Ovary (tissue), 7 donors: ENCODE measurements at regions not wholly inside any gene's neighbourhood (a gene's known extent, or its start where the extent isn't known, plus 50 kb on each side); places are given as distances from the start of the nearest gene placed in this dataset.

ENCODE experiments used
- DNase-seq, 5 donors: peaks; one replicate each; pipeline ENCODE4 v3.0.0-alpha.2; 2019 to 2020
- H3K27ac ChIP-seq, 2 donors: fragments of 200-600 bp; one replicate each; pipeline versions ENCODE4 v1.5.1 to v1.8.0; 2019 to 2022
- H3K27me3 ChIP-seq: fragments of 200-600 bp; one replicate; pipeline ENCODE4 v1.8.0; 2022
- H3K36me3 ChIP-seq: fragments of 200-600 bp; sonication (generic); one replicate; pipeline ENCODE4 v1.5.1; 2019
- H3K4me1 ChIP-seq: one replicate; pipeline ENCODE4 v1.8.1; 2013; ENCODE audit warnings: mild to moderate bottlenecking, moderate library complexity; ENCODE audit not compliant: insufficient read depth
- H3K4me3 ChIP-seq: fragments of 200-600 bp; sonication (generic); one replicate; pipeline ENCODE4 v1.5.1; 2017
- H3K9me3 ChIP-seq, 2 donors: fragments of 200-600 bp in 1 of 2; sonication (generic) in 1 of 2; one replicate each; pipeline versions ENCODE4 v1.5.1 to v1.8.1; 2013 to 2019; ENCODE audit warnings: mild to moderate bottlenecking in 1 of 2, moderate library complexity in 1 of 2
- CTCF ChIP-seq, 3 donors: fragments of 450-650 bp in 2 of 3; fragments of 200-600 bp in 1 of 3; IDR thresholded peaks; one replicate each; pipeline versions ENCODE4 v1.5.1 to v1.8.0; 2016 to 2022; ENCODE audit warnings: antibody characterized with exemption in 3 of 3, mild to moderate bottlenecking in 1 of 3
- EP300 ChIP-seq: sonication (generic); formaldehyde crosslinking; IDR thresholded peaks from one replicate; pipeline ENCODE4 v1.6.1; 2017; ENCODE audit warnings: antibody characterized with exemption
- POLR2A ChIP-seq: fragments of 450-650 bp; IDR thresholded peaks from one replicate; pipeline ENCODE4 v1.6.1; 2017; ENCODE audit warnings: antibody characterized with exemption, mild to moderate bottlenecking, moderate library complexity
- WGBS, 3 donors: extraction: QIAGEN DNeasy Blood & Tissue Kit in 1 of 3; methylation state at CpG; one replicate each; pipeline versions ENCODE4 v1.1.5 to v1.1.7; 2013 to 2017; 5-methylcytosine and 5-hydroxymethylcytosine counted together
- intact Hi-C, 4 donors: fragments of 100-400 bp; cut with DNase I; formaldehyde crosslinking; loops; one replicate each; pipeline versions ENCODE4 v1.11.0 to v1.15.1; 2022 to 2023
- donor health status: DM: no; HTN: no; CAD: no; lungs with moderate emphysema.
- donor health status: DM: no; HTN: no; CAD: no.
- donor health status: Bipolar disorder and iron deficiency.
- donor health status: DM: no; HTN: no; CAD: no.
- donor health status: DM: yes; HTN: yes; CAD: no.

DNA sequence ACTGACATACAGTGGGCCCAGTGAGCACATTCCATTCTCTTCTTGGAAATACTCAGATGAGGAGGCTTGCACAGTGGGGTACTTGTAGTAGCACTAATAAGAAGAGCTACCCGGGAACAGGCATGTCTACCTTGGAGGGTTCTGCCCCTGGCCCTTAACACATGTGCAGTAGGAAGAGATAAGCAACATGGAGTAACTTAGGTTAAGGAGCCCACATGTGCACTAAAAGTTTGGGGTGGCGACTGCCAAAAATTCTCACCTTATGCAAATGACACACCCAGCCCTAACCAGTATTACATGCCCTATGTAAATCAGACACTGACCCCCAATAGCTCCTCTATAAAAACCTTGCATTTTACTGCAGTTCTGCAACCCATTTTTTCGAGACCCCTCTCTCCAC is 1313.3 kb downstream of the KCNT2 start:
- H3K9me3 ChIP-seq = no peaks in the 10 kb centered on the region
- H3K4me1 ChIP-seq = no peaks in the 10 kb centered on the region
- intact Hi-C loops = no loop called here
- DNase-seq = no peak
- no peaks in the 10 kb centered on the region for H3K36me3 ChIP-seq
- no peaks in the 10 kb centered on the region for H3K27me3 ChIP-seq
- no peak overlapping the region for H3K27ac ChIP-seq
- TF ChIP-seq EP300 (no peak), POLR2A (no peak), CTCF (IDR thresholded peaks at IDR 0.05) (no peak)
- 81 to 96% (median 91%) methylated on average over 3 of the region's 3 CpGs for WGBS, 3 donors
- no peak overlapping the region for H3K4me3 ChIP-seq

DNA sequence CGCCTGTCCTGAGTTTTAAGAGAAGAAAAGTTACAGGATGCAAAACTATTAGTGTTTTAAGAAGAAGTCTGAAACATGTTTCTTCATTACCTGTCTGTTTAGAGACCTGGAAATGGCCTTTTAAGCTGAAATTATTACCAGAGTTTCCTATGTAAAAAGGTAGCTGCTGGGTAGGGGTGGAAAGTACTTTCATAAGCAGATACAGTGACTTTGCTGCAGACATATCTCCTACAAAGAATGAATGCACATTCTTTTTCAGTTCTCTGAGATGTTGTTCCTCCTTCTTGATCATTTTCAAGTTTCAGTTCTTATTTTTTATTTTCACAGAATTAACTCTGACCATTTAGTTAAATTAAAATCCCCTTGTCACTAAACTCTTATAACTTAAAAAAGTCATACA is 1329.6 kb downstream of the KCNT2 start:
- Histone ChIP-seq H3K4me1 (no peaks in the 10 kb centered on the region), H3K36me3 (no peaks in the 10 kb centered on the region), H3K4me3 (no peak overlapping the region), H3K9me3 (no peaks in the 10 kb centered on the region), H3K27me3 (no peaks in the 10 kb centered on the region), H3K27ac (no peak overlapping the region)
- WGBS, 3 donors = 82 to 86% (median 84%) methylated on average over 1 of the region's 1 CpG
- DNase-seq = no peak
- intact Hi-C loops = no loop called here
- TF ChIP-seq EP300 (no peak), CTCF (IDR thresholded peaks at IDR 0.05) (no peak), POLR2A (no peak)

GRCh38 chr1:195275710-195276109 is 1332.5 kb downstream of the KCNT2 start:
- WGBS, 3 donors = 74 to 79% (median 79%) methylated on average over 2 of the region's 2 CpGs
- Histone ChIP-seq H3K27me3 (no peaks in the 10 kb centered on the region), H3K4me3 (no peak overlapping the region), H3K9me3 (no peaks in the 10 kb centered on the region), H3K36me3 (no peaks in the 10 kb centered on the region), H3K27ac (no peak overlapping the region), H3K4me1 (no peaks in the 10 kb centered on the region)
- no peak for DNase-seq
- intact Hi-C loops = no loop called here
- TF ChIP-seq POLR2A (no peak), CTCF (IDR thresholded peaks at IDR 0.05) (no peak), EP300 (no peak)

GRCh38 chr1:195251900-195252299 is 1356.3 kb downstream of the KCNT2 start:
- WGBS, 3 donors = 97 to 100% (median 97%) methylated on average over 4 of the region's 4 CpGs
- TF ChIP-seq POLR2A (no peak), CTCF (IDR thresholded peaks at IDR 0.05) (no peak), EP300 (no peak)
- Histone ChIP-seq H3K4me3 (no peak overlapping the region), H3K27me3 (no peaks in the 10 kb centered on the region), H3K27ac (no peak overlapping the region), H3K9me3 (no peaks in the 10 kb centered on the region), H3K36me3 (no peaks in the 10 kb centered on the region), H3K4me1 (no peaks in the 10 kb centered on the region)
- no peak for DNase-seq
- intact Hi-C loops = no loop called here

- Histone ChIP-seq H3K4me3 (no peak overlapping the region), H3K27me3 (no peaks in the 10 kb centered on the region), H3K36me3 (no peaks in the 10 kb centered on the region), H3K9me3 (peaks cover 0 to under 1% of the 10 kb centered on the region in 2 donors), H3K4me1 (no peaks in the 10 kb centered on the region), H3K27ac (no peak overlapping the region)
- DNase-seq = no peak
- intact Hi-C loops = no loop called here
- 95 to 98% (median 96%) methylated on average over 3 of the region's 3 CpGs for whole genome bisulfite sequencing, 3 donors
- TF ChIP-seq EP300 (no peak), CTCF (IDR thresholded peaks at IDR 0.05) (no peak), POLR2A (no peak)
Observed at GRCh38 chr1:195243492-195243891, 1364.7 kb downstream of the KCNT2 start.
